ENCODE measurements at regions not wholly inside any gene's neighbourhood (a gene's known extent, or its start where the extent isn't known, plus 50 kb on each side); places are given as distances from the start of the nearest gene placed in this dataset.

- TF ChIP-seq REST (IDR thresholded peaks at IDR 0.05; ENCODE audit: unreplicated experiment) (no peak), ETS1 (IDR thresholded peaks at IDR 0.05) (no peak), EZH2 (IDR thresholded peaks at IDR 0.05; ENCODE audit: low read depth, unreplicated experiment) (no peak), POLR2AphosphoS5 (IDR thresholded peaks at IDR 0.05; ENCODE audit: low read depth) (no peak), EZH2phosphoT487 (IDR thresholded peaks at IDR 0.05; ENCODE audit: unreplicated experiment) (no peak)
Observed at GRCh38 chr1:187185389-187185788, 356.6 kb downstream of the PLA2G4A start (continued).

- H3K9me3 Mint-ChIP-seq, result peaks cover 11% of the 10 kb centered on the region; the same call in 2 of the 3 replicates
- no peak for ATAC-seq
Observed at GRCh38 chr1:187197685-187198084, 368.9 kb downstream of the PLA2G4A start.

More at GRCh38 chr1:187197685-187198084, 368.9 kb downstream of the PLA2G4A start:
- Histone ChIP-seq H3K4me2 (no peak overlapping the region), H3K27ac (ENCODE audit: low read depth) (no peak overlapping the region), H3K79me2 (replicated peaks; ENCODE audit: insufficient read depth) (no peaks in the 10 kb centered on the region), H3K36me3 (ENCODE audit: insufficient read depth) (no peaks in the 10 kb centered on the region), H4K20me1 (replicated peaks; ENCODE audit: insufficient read depth) (no peaks in the 10 kb centered on the region), H3K4me1 (ENCODE audit: insufficient read depth) (no peaks in the 10 kb centered on the region), H3K4me3 (no peak overlapping the region), H3F3A (replicated peaks; ENCODE audit: low read depth) (no peaks in the 10 kb centered on the region), H3K9me2 (ENCODE audit: insufficient read depth) (0 out of 2 replicates have a peak, but pooled peaks cover 5% of the 10 kb centered on the region), H2AFZ (no peak overlapping the region), H3K27me3 (ENCODE audit: insufficient read depth) (no peaks in the 10 kb centered on the region)
- H3K4me3 Mint-ChIP-seq, result no peak overlapping the region
- TF ChIP-seq ZNF331 (CRISPR knock-in tag; IDR thresholded peaks at IDR 0.05; ENCODE audit: low read depth), result no peak
- no peak for TF ChIP-seq JUNB (IDR thresholded peaks at IDR 0.05; ENCODE audit: unreplicated experiment)
- TF ChIP-seq ZNF462 (CRISPR knock-in tag; IDR thresholded peaks at IDR 0.05), result no peak
- no peak for TF ChIP-seq REST (IDR thresholded peaks at IDR 0.05; ENCODE audit: unreplicated experiment)
- no peak for TF ChIP-seq CREB1 (CRISPR knock-in tag; IDR thresholded peaks at IDR 0.05; ENCODE audit: low read depth)
- H3K27me3 Mint-ChIP-seq (ENCODE audit: insufficient read depth, low read depth, poor library complexity), result no peaks in the 10 kb centered on the region
- no peak overlapping the region for H3K27ac Mint-ChIP-seq
- H3K4me1 Mint-ChIP-seq, result no peaks in the 10 kb centered on the region
- DNase-seq (ENCODE audit: low spot score), result no peak
- H3K36me3 Mint-ChIP-seq (ENCODE audit: low read depth), result peaks cover 3% of the 10 kb centered on the region; the same call in 1 of the 3 replicates

All from GM23338 (cell line).